HG03108 (cell line): ENCODE measurements at regions not wholly inside any gene's neighbourhood (a gene's known extent, or its start where the extent isn't known, plus 50 kb on each side); places are given as distances from the start of the nearest gene placed in this dataset.

ENCODE experiments used
- ATAC-seq: cut with Tn5 transposase; IDR thresholded peaks from one replicate; pipeline ENCODE4 v1.9.1; 2021; ENCODE audit warnings: moderate library complexity; ENCODE audit not compliant: unreplicated experiment

GRCh38 chr3:10583798-10584708 lies 78.7 kb upstream of the ATP2B2 start:
- no peak for ATAC-seq

- no peak for ATAC-seq
Observed at GRCh38 chr3:10585945-10586344, 80.6 kb upstream of the ATP2B2 start.

- ATAC-seq, result no peak
Observed at GRCh38 chr3:10594915-10595314, 89.5 kb upstream of the ATP2B2 start.

GRCh38 chr3:10596746-10597448 lies 91.5 kb upstream of the ATP2B2 start:
- no peak for ATAC-seq

GRCh38 chr3:10597733-10598132 lies 92.3 kb upstream of the ATP2B2 start:
- ATAC-seq, result no peak

- no peak for ATAC-seq
Observed at GRCh38 chr3:10599017-10599416, 93.6 kb upstream of the ATP2B2 start.

- no peak for ATAC-seq
Observed at GRCh38 chr3:10599444-10599843, 94.1 kb upstream of the ATP2B2 start.

GRCh38 chr3:10600296-10600714 lies 94.9 kb upstream of the ATP2B2 start:
- no peak for ATAC-seq

- ATAC-seq, result no peak
Observed at GRCh38 chr3:10600726-10601125, 95.3 kb upstream of the ATP2B2 start.

GRCh38 chr3:10601151-10601856 lies 95.9 kb upstream of the ATP2B2 start:
- ATAC-seq, result no peak

GRCh38 chr3:10601857-10602230 lies 96.5 kb upstream of the ATP2B2 start:
- no peak for ATAC-seq

- ATAC-seq, result no peak
Observed at GRCh38 chr3:10602271-10602670, 96.9 kb upstream of the ATP2B2 start.

GRCh38 chr3:10602769-10603768 lies 97.7 kb upstream of the ATP2B2 start:
- no peak for ATAC-seq

- no peak for ATAC-seq
Observed at GRCh38 chr3:10609134-10609533, 103.7 kb upstream of the ATP2B2 start.

GRCh38 chr3:10614168-10614567 lies 108.8 kb upstream of the ATP2B2 start:
- no peak for ATAC-seq

- ATAC-seq, result no peak
Observed at GRCh38 chr3:10615715-10616114, 110.3 kb upstream of the ATP2B2 start.

- ATAC-seq, result no peak
Observed at GRCh38 chr3:10616321-10616720, 110.9 kb upstream of the ATP2B2 start.

GRCh38 chr3:10619989-10620832 lies 114.8 kb upstream of the ATP2B2 start:
- no peak for ATAC-seq

- ATAC-seq, result no peak
Observed at GRCh38 chr3:10620833-10621082, 115.4 kb upstream of the ATP2B2 start.
